SK-N-SH (cell line): ENCODE measurements at regions not wholly inside any gene's neighbourhood (a gene's known extent, or its start where the extent isn't known, plus 50 kb on each side); places are given as distances from the start of the nearest gene placed in this dataset.

Source experiments
- CTCF ChIA-PET: fragments of 300-600, 350-600 bp; formaldehyde crosslinking; extraction: SDS; loops from one replicate; lab custom pipeline; 2021; lab: Yijun Ruan, JAX
- POLR2A ChIA-PET: fragments of 350-600 bp; sonication (Branson Sonifier 250); formaldehyde crosslinking; extraction: SDS; loops from one replicate; lab custom pipeline; 2020; ENCODE audit warnings: antibody characterized with exemption, inconsistent platforms; lab: Yijun Ruan, JAX
- DNase-seq: peaks from one replicate; pipeline ENCODE4 v3.0.0; 2012
- H2AFZ ChIP-seq: fragments of 200-600 bp; sonication (generic); 2 replicates; pipeline ENCODE4 v1.8.1; 2016; ENCODE audit warnings: antibody characterized with exemption, mild to moderate bottlenecking, low read depth
- H3F3A ChIP-seq: fragments of 200-600 bp; sonication (generic); replicated peaks from 2 replicates; pipeline ENCODE3; 2016; ENCODE audit warnings: antibody characterized with exemption, mild to moderate bottlenecking; ENCODE audit not compliant: insufficient read depth
- H3K27ac ChIP-seq, 2 experiments: fragments of 200-500 bp in 1 of 2; fragments of 200-600 bp in 1 of 2; sonication (Bioruptor generic) in 1 of 2; sonication (generic), shearing (Covaris generic) in 1 of 2; 2 replicates each; pipeline versions ENCODE4 v1.5.1 to v1.6.1; 2014 to 2016; ENCODE audit warnings: low read depth in 2 of 2, inconsistent platforms in 1 of 2, low read length in 1 of 2, mild to moderate bottlenecking in 1 of 2, mixed read lengths in 1 of 2
- H3K27me3 ChIP-seq: fragments of 200-600 bp; sonication (generic), shearing (Covaris generic); 2 replicates; pipeline ENCODE4 v1.6.1; 2016; ENCODE audit warnings: mixed run types; ENCODE audit not compliant: insufficient read depth
- H3K36me3 ChIP-seq, 2 experiments: fragments of 200-500 bp in 1 of 2; fragments of 200-600 bp in 1 of 2; sonication (Bioruptor generic) in 1 of 2; sonication (generic) in 1 of 2; replicated peaks in 1 of 2; 2 replicates each; pipeline versions ENCODE3 to v1.5.1; 2014 to 2016; ENCODE audit warnings: low read length in 1 of 2, mild to moderate bottlenecking in 1 of 2; ENCODE audit not compliant: insufficient read depth in 2 of 2, control insufficient read depth in 1 of 2
- H3K4me1 ChIP-seq, 2 experiments: fragments of 200-500 bp in 1 of 2; fragments of 200-600 bp in 1 of 2; sonication (Bioruptor generic) in 1 of 2; sonication (generic), shearing (Covaris generic) in 1 of 2; 2 replicates each; pipeline versions ENCODE4 v1.5.1 to v1.6.1; 2014 to 2016; ENCODE audit warnings: low read depth in 1 of 2, low read length in 1 of 2, mixed run types in 1 of 2; ENCODE audit not compliant: insufficient read depth in 2 of 2, control insufficient read depth in 1 of 2
- H3K4me2 ChIP-seq: fragments of 200-600 bp; sonication (generic), shearing (Covaris generic); 2 replicates; pipeline ENCODE4 v1.6.1; 2017; ENCODE audit warnings: mixed run types
- H3K4me3 ChIP-seq, 2 experiments: fragments of 200-500 bp in 1 of 2; fragments of 200-600 bp in 1 of 2; sonication (Bioruptor generic) in 1 of 2; sonication (generic), shearing (Covaris generic) in 1 of 2; 2 replicates each; pipeline versions ENCODE4 v1.5.1 to v1.8.1; 2014 to 2016; ENCODE audit warnings: low read depth in 2 of 2, inconsistent platforms in 1 of 2, low read length in 1 of 2, mild to moderate bottlenecking in 1 of 2, mixed read lengths in 1 of 2, moderate library complexity in 1 of 2
- H3K79me2 ChIP-seq: fragments of 200-600 bp; sonication (generic); 2 replicates; pipeline ENCODE4 v1.8.1; 2017; ENCODE audit warnings: mild to moderate bottlenecking; ENCODE audit not compliant: insufficient read depth
- H3K9ac ChIP-seq: fragments of 200-600 bp; sonication (generic); 2 replicates; pipeline ENCODE4 v1.6.1; 2017; ENCODE audit warnings: mixed run types
- H3K9me2 ChIP-seq: fragments of 200-600 bp; sonication (generic); 2 replicates; pipeline ENCODE4 v1.6.1; 2017; ENCODE audit warnings: mixed run types
- H3K9me3 ChIP-seq: fragments of 200-600 bp; sonication (generic); 2 replicates; pipeline ENCODE4 v1.6.1; 2017; ENCODE audit warnings: mixed run types, mild to moderate bottlenecking, moderate library complexity
- H4K20me1 ChIP-seq: fragments of 200-600 bp; sonication (generic); 2 replicates; pipeline ENCODE4 v1.6.1; 2017; ENCODE audit warnings: mild to moderate bottlenecking, mixed run types; ENCODE audit not compliant: insufficient read depth
- ELF1 ChIP-seq: IDR thresholded peaks from 2 replicates; pipeline ENCODE4 v1.4.0; 2012
- EP300 ChIP-seq, 2 experiments: IDR thresholded peaks; 2 replicates each; pipeline versions ENCODE4 v1.4.0 to v1.6.1; 2012; ENCODE audit warnings: borderline replicate concordance in 1 of 2, low read depth in 1 of 2, low read length in 1 of 2
- EZH2phosphoT487 ChIP-seq: fragments of 200-600 bp; sonication (generic); IDR thresholded peaks from 2 replicates; pipeline ENCODE4 v1.6.1; 2017; ENCODE audit warnings: low read depth, mixed run types, mild to moderate bottlenecking, antibody characterized with exemption, moderate library complexity, borderline replicate concordance
- FOXJ3 ChIP-seq: sonication (generic); formaldehyde crosslinking; IDR thresholded peaks from 2 replicates; pipeline ENCODE4 v1.5.1; 2020; ENCODE audit warnings: mild to moderate bottlenecking, missing genetic modification reagents
- FOXM1 ChIP-seq: IDR thresholded peaks from 2 replicates; pipeline ENCODE4 v1.4.0; 2012; ENCODE audit warnings: low read depth, mild to moderate bottlenecking
- GABPA ChIP-seq: IDR thresholded peaks from 2 replicates; pipeline ENCODE4 v1.4.0; 2012; ENCODE audit warnings: low read depth, mild to moderate bottlenecking
- JUND ChIP-seq: IDR thresholded peaks from 2 replicates; pipeline ENCODE4 v1.4.0; 2012
- MEF2A ChIP-seq: IDR thresholded peaks from 2 replicates; pipeline ENCODE4 v1.4.0; 2012; ENCODE audit warnings: low read depth, borderline replicate concordance
- MXI1 ChIP-seq: IDR thresholded peaks from 2 replicates; pipeline ENCODE4 v1.6.1; 2012; ENCODE audit warnings: mild to moderate bottlenecking, low read depth, low read length, improper control_type of control experiment
- NRF1 ChIP-seq: IDR thresholded peaks from 2 replicates; pipeline ENCODE4 v1.6.1; 2012; ENCODE audit warnings: low read depth, mild to moderate bottlenecking, low read length
- POLR2AphosphoS5 ChIP-seq: IDR thresholded peaks from 2 replicates; pipeline ENCODE4 v1.6.1; 2012; ENCODE audit warnings: low read depth, low read length
- REST ChIP-seq: IDR thresholded peaks from 2 replicates; pipeline ENCODE4 v1.6.1; 2012; ENCODE audit warnings: mild to moderate bottlenecking, low read depth, low read length, moderate library complexity
- RFX5 ChIP-seq: IDR thresholded peaks from 2 replicates; pipeline ENCODE4 v1.6.1; 2012; ENCODE audit warnings: mild to moderate bottlenecking, improper control_type of control experiment, low read length
- RXRA ChIP-seq: IDR thresholded peaks from 2 replicates; pipeline ENCODE4 v1.4.0; 2012; ENCODE audit warnings: low read depth, mild to moderate bottlenecking, borderline replicate concordance
- SIN3A ChIP-seq: IDR thresholded peaks from 2 replicates; pipeline ENCODE4 v1.6.1; 2012; ENCODE audit warnings: low read depth, mild to moderate bottlenecking, low read length, moderate library complexity, borderline replicate concordance
- TAF1 ChIP-seq: IDR thresholded peaks from 2 replicates; pipeline ENCODE4 v1.6.1; 2012; ENCODE audit warnings: low read depth, mild to moderate bottlenecking, low read length, moderate library complexity, borderline replicate concordance
- USF1 ChIP-seq: IDR thresholded peaks from 2 replicates; pipeline ENCODE4 v1.4.0; 2012; ENCODE audit warnings: low read depth, borderline replicate concordance
- WGBS: methylation state at CpG from one replicate; pipeline ENCODE4 v1.1.6; 2017; ENCODE audit warnings: low lambda C conversion rate; 5-methylcytosine and 5-hydroxymethylcytosine counted together
- TF ChIP-seq, protein P1 (sequence below): IDR thresholded peaks from 2 replicates; pipeline ENCODE4 v1.4.0; 2012; ENCODE audit warnings: low read depth
- TF ChIP-seq, protein P2 (sequence below): IDR thresholded peaks from 2 replicates; pipeline ENCODE4 v1.4.0; 2012; ENCODE audit warnings: low read depth, borderline replicate concordance
- TF ChIP-seq, protein P3 (sequence below): fragments of 150-350 bp; IDR thresholded peaks from 2 replicates; pipeline ENCODE4 v1.6.1; 2017; ENCODE audit warnings: antibody characterized with exemption, low read length, low read depth, borderline replicate concordance

DNA sequence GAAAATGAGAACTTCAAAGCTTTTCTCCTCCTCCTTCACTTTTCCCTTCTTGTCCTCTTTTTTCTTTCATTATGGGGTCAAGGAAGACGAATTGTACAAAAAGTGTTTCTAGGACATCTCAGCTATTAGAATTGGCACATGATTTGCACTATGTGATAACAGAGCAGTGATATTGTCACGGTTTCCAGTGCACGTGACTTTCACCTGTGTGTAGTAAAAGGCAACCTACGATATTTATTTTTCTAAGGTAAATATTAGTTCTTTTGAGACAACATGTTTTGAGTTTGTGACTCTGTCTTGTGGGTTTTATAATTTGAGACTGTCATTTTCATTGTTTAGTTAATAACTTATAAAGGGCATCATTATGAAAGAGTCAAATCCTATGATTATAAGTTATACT is 213.1 kb downstream of the PSAT1 start:
- H3K9ac ChIP-seq: no peak overlapping the region
- TF ChIP-seq USF1 (no peak), SIN3A (no peak), TAF1 (no peak), POLR2AphosphoS5 (no peak), EZH2phosphoT487 (no peak), MEF2A (no peak), FOXJ3 (CRISPR knock-in tag) (no peak), MXI1 (no peak)
- TF ChIP-seq, protein P1, sequence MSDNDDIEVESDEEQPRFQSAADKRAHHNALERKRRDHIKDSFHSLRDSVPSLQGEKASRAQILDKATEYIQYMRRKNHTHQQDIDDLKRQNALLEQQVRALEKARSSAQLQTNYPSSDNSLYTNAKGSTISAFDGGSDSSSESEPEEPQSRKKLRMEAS: no peak
- TF ChIP-seq, all 33 proteins: peak for 0
- Histone ChIP-seq H3K4me1 (peaks cover 0 to 19% of the 10 kb centered on the region in 2 experiments; a peak in 2 of 4 replicates), H3K27me3 (no peaks in the 10 kb centered on the region; the same call in 1 of the 2 replicates), H3F3A (no peaks in the 10 kb centered on the region), H2AFZ (no peak overlapping the region), H3K4me2 (no peak overlapping the region), H3K9me3 (no peaks in the 10 kb centered on the region), H3K79me2 (no peaks in the 10 kb centered on the region), H4K20me1 (no peaks in the 10 kb centered on the region), H3K9me2 (no peaks in the 10 kb centered on the region), H3K36me3 (no peaks in the 10 kb centered on the region), H3K27ac (no peak overlapping the region), H3K4me3 (no peak overlapping the region)
- POLR2A ChIA-PET: no interaction called here
- CTCF ChIA-PET: no interaction called here
- DNase-seq: no peak
- 57% methylated on average over 4 of the region's 4 CpGs for WGBS

GRCh38 chr9:78515108-78515507 is 218.2 kb downstream of the PSAT1 start:
- Histone ChIP-seq H2AFZ (no peak overlapping the region), H3F3A (no peaks in the 10 kb centered on the region), H3K36me3 (no peaks in the 10 kb centered on the region), H4K20me1 (no peaks in the 10 kb centered on the region), H3K27me3 (no peaks in the 10 kb centered on the region), H3K9me3 (no peaks in the 10 kb centered on the region), H3K9me2 (no peaks in the 10 kb centered on the region), H3K4me1 (no peaks in the 10 kb centered on the region), H3K79me2 (no peaks in the 10 kb centered on the region), H3K27ac (no peak overlapping the region), H3K9ac (no peak overlapping the region), H3K4me3 (no peak overlapping the region), H3K4me2 (no peak overlapping the region)
- DNase-seq: no peak
- POLR2A ChIA-PET: no interaction called here
- CTCF ChIA-PET: no interaction called here
- WGBS: 22% methylated on average over 1 of the region's 1 CpG
- TF ChIP-seq REST (no peak), GABPA (no peak), RFX5 (no peak), EZH2phosphoT487 (no peak), MEF2A (no peak), FOXM1 (no peak), EP300 (IDR thresholded peaks at IDR 0.05; ENCODE audit: borderline replicate concordance in 1 of 2, low read depth in 1 of 2, low read length in 1 of 2) (no peak), ELF1 (no peak), NRF1 (no peak), JUND (no peak), TAF1 (no peak), RXRA (no peak), MXI1 (no peak)
- TF ChIP-seq, protein P2, sequence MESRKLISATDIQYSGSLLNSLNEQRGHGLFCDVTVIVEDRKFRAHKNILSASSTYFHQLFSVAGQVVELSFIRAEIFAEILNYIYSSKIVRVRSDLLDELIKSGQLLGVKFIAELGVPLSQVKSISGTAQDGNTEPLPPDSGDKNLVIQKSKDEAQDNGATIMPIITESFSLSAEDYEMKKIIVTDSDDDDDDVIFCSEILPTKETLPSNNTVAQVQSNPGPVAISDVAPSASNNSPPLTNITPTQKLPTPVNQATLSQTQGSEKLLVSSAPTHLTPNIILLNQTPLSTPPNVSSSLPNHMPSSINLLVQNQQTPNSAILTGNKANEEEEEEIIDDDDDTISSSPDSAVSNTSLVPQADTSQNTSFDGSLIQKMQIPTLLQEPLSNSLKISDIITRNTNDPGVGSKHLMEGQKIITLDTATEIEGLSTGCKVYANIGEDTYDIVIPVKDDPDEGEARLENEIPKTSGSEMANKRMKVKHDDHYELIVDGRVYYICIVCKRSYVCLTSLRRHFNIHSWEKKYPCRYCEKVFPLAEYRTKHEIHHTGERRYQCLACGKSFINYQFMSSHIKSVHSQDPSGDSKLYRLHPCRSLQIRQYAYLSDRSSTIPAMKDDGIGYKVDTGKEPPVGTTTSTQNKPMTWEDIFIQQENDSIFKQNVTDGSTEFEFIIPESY: no peak
- TF ChIP-seq, protein P3, sequence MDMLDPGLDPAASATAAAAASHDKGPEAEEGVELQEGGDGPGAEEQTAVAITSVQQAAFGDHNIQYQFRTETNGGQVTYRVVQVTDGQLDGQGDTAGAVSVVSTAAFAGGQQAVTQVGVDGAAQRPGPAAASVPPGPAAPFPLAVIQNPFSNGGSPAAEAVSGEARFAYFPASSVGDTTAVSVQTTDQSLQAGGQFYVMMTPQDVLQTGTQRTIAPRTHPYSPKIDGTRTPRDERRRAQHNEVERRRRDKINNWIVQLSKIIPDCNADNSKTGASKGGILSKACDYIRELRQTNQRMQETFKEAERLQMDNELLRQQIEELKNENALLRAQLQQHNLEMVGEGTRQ: no peak
